Common myeloid progenitor, CD34-positive (primary cell): ENCODE measurements at regions not wholly inside any gene's neighbourhood (a gene's known extent, or its start where the extent isn't known, plus 50 kb on each side); places are given as distances from the start of the nearest gene placed in this dataset.

Source experiments
- CTCF ChIA-PET: fragments of 350-600 bp; sonication (Branson Sonifier 250); formaldehyde crosslinking; loops from one replicate; lab custom pipeline; 2021; ENCODE audit warnings: antibody characterized with exemption; lab: Charles Lee
- POLR2A ChIA-PET: fragments of 350-600 bp; sonication (Branson Sonifier 250); formaldehyde crosslinking; loops from one replicate; lab custom pipeline; 2021; ENCODE audit warnings: antibody characterized with exemption; lab: Charles Lee
- DNase-seq, 3 donors: peaks; one replicate each; pipeline versions ENCODE4 v3.0.0 to v3.0.0-alpha.2; 2013
- H3K27ac ChIP-seq, 2 experiments: 1 replicate in 1 of 2; 2 replicates in 1 of 2; pipeline ENCODE4 v1.7.0; 2013; ENCODE audit warnings: inconsistent platforms in 2 of 2, low read length in 2 of 2, mild to moderate bottlenecking in 2 of 2, low read depth in 1 of 2, moderate library complexity in 1 of 2; ENCODE audit not compliant: severe bottlenecking in 2 of 2, insufficient read depth in 1 of 2, poor library complexity in 1 of 2
- H3K27me3 ChIP-seq, 5 experiments: replicated peaks in 2 of 5; 1 replicate in 3 of 5; 2 replicates in 2 of 5; pipeline versions ENCODE4 v1.6.1 to v1.7.0; 2013; ENCODE audit warnings: low read length in 4 of 5, mild to moderate bottlenecking in 2 of 5, moderate library complexity in 2 of 5, inconsistent platforms in 1 of 5; ENCODE audit not compliant: insufficient read depth in 5 of 5, control insufficient read depth in 4 of 5
- H3K36me3 ChIP-seq, 4 experiments: 1 replicate in 2 of 4; 2 replicates in 2 of 4; pipeline versions ENCODE4 v1.6.1 to v1.7.0; 2013; ENCODE audit warnings: low read length in 3 of 4, control low read depth in 1 of 4, mild to moderate bottlenecking in 1 of 4; ENCODE audit not compliant: control insufficient read depth in 4 of 4, insufficient read depth in 4 of 4
- H3K4me1 ChIP-seq, 4 experiments: 1 replicate in 3 of 4; 2 replicates in 1 of 4; pipeline versions ENCODE4 v1.6.1 to v1.7.1; 2013; ENCODE audit warnings: low read length in 3 of 4, mild to moderate bottlenecking in 3 of 4, control low read depth in 1 of 4, inconsistent platforms in 1 of 4, moderate library complexity in 1 of 4; ENCODE audit not compliant: control insufficient read depth in 4 of 4, insufficient read depth in 4 of 4; ENCODE audit errors: control extremely low read depth in 1 of 4
- H3K4me3 ChIP-seq, 7 experiments: 1 replicate in 4 of 7; 2 replicates in 3 of 7; pipeline versions ENCODE4 v1.5.1 to v1.7.0; 2013; ENCODE audit warnings: mild to moderate bottlenecking in 7 of 7, low read length in 6 of 7, moderate library complexity in 6 of 7, inconsistent platforms in 2 of 7, low read depth in 2 of 7, control low read depth in 1 of 7; ENCODE audit not compliant: insufficient read depth in 4 of 7, control insufficient read depth in 1 of 7; ENCODE audit errors: extremely low read depth in 1 of 7
- H3K9me3 ChIP-seq, 5 experiments: 1 replicate in 4 of 5; 2 replicates in 1 of 5; pipeline versions ENCODE4 v1.6.1 to v1.7.1; 2013; ENCODE audit warnings: low read length in 4 of 5, mild to moderate bottlenecking in 2 of 5, inconsistent platforms in 1 of 5, low read depth in 1 of 5, moderate library complexity in 1 of 5; ENCODE audit not compliant: control insufficient read depth in 4 of 5, insufficient read depth in 2 of 5; ENCODE audit errors: control extremely low read depth in 1 of 5
- WGBS: methylation state at CpG from one replicate; pipeline ENCODE4 v1.1.5; 2013; ENCODE audit not compliant: insufficient coverage; 5-methylcytosine and 5-hydroxymethylcytosine counted together

GRCh38 chr13:40345654-40346372 is 320.6 kb downstream of the FOXO1 start:
- Histone ChIP-seq H3K27me3 (no peaks in the 10 kb centered on the region), H3K4me1 (no peaks in the 10 kb centered on the region), H3K27ac (no peak overlapping the region), H3K4me3 (no peak overlapping the region), H3K9me3 (no peaks in the 10 kb centered on the region), H3K36me3 (no peaks in the 10 kb centered on the region)
- no peak for DNase-seq
- POLR2A ChIA-PET: no interaction called here
- CTCF ChIA-PET: interaction anchor here (1.5 kb wide), 1 partner anchor 9 kb away, joined by 3 read pairs; no protein-coding TSS in a partner anchor
- 90% methylated on average over 10 of the region's 12 CpGs for WGBS

DNA sequence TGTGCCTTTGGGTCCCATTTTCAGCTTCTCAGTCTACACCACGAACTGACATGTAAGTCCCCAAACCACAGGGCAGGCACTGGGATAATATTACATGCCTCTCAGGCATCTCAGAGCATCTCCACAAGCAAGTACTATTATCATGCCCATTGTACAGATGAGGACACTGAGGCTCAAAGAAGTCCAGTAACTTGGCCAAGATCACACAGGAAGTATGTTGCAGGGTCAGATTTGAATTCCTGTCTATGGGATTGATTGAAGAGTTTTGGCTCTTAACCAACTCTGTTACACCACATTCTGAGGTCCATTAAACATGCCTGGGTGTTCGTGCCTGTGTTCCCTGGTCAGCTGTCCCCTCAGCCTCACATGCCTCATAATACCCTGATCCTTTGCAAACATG is 319.8 kb downstream of the FOXO1 start:
- Histone ChIP-seq H3K27ac (no peak overlapping the region), H3K36me3 (no peaks in the 10 kb centered on the region), H3K27me3 (no peaks in the 10 kb centered on the region), H3K9me3 (no peaks in the 10 kb centered on the region), H3K4me3 (no peak overlapping the region), H3K4me1 (no peaks in the 10 kb centered on the region)
- ChIA-PET POLR2A (no interaction called here), CTCF (interaction anchor here (1.5 kb wide), 1 partner anchor 10 kb away, joined by 3 read pairs; no protein-coding TSS in a partner anchor)
- WGBS: 87% methylated on average over 2 of the region's 2 CpGs
- no peak for DNase-seq

DNA sequence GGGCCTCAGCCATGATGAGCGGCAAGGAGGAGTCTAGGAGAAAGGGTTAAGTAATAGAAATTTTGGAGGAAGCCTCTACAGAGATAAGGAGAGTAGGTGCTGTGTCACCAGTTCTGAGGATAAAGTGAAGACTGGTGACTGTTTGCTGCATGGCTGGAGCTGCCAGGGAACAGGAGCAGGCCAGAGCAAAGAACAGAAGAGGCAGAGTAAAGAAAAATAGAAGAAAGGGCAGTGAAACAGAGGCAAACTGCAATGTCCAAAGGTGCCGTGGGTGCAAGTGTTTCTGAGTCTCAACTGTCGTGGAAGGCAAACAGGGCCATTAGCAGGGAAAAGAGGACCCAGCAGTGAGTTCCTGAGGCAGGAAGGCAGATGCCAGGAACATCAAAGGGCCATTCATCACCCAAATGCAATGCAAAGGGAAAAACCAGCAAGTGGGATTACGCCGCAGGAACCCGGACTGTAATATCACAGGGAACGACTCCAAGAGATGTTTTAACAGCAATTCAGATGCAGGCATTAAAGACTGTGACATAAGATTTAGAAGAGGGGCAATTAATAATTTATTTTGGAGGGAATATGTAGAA is 318.3 kb downstream of the FOXO1 start:
- Histone ChIP-seq H3K4me1 (no peaks in the 10 kb centered on the region), H3K9me3 (no peaks in the 10 kb centered on the region), H3K27ac (no peak overlapping the region), H3K27me3 (no peaks in the 10 kb centered on the region), H3K4me3 (no peak overlapping the region), H3K36me3 (no peaks in the 10 kb centered on the region)
- POLR2A ChIA-PET: no interaction called here
- no peak for DNase-seq
- 98% methylated on average over 7 of the region's 7 CpGs for WGBS
- CTCF ChIA-PET: no interaction called here

GRCh38 chr13:40350283-40350992 is 316.0 kb downstream of the FOXO1 start:
- H3K27me3 ChIP-seq: no peaks in the 10 kb centered on the region
- 89% methylated on average over 4 of the region's 10 CpGs for WGBS
- no peaks in the 10 kb centered on the region for H3K4me1 ChIP-seq
- POLR2A ChIA-PET: no interaction called here
- no peak overlapping the region for H3K4me3 ChIP-seq
- no peaks in the 10 kb centered on the region for H3K9me3 ChIP-seq
- CTCF ChIA-PET: interaction anchor here (0.7 kb wide), 1 partner anchor 88 kb away, joined by 3 read pairs; no protein-coding TSS in a partner anchor
- H3K36me3 ChIP-seq: no peaks in the 10 kb centered on the region
- no peak overlapping the region for H3K27ac ChIP-seq
- no peak for DNase-seq

DNA sequence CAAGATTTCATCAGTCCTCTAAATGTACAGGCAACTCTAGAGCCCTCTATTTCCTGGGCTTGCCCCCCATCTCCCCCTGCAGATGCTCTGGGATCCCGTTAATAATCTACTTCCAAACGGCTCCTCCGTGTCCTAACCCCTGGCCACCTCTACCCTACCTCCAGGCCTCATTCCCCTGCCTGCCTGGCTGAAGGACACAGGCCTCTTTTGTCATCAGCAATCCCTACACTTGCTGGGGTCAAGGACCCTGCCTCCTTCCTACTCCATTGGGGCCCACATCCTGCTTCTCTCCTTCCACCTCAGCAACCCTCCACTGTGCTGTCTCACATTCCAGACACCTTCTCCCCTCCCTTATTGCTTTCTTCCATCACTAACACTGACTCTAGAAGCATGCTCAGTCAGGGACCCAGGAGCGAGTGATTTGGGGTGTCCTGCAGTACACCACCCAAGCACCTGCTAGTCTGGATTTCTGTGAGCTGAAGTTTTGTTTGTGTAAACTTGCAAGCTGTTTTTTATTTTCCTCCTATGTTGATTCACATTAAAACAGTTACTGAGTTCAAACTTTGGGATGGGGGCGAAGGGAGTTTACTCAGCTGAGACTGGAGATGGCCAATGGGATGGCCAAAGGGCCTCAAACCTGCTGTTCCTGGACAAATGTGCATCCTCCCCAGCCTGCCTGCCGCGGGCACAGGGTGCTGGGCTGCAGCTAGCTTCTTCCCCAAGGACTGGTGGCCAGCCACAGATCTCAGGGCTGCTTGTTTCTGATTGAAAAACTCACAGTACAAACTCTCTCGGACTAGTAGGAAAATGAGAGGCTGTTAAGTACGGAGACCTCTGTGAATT is 314.7 kb downstream of the FOXO1 start:
- Histone ChIP-seq H3K27ac (no peak overlapping the region), H3K27me3 (no peaks in the 10 kb centered on the region), H3K4me1 (no peaks in the 10 kb centered on the region), H3K4me3 (no peak overlapping the region), H3K9me3 (no peaks in the 10 kb centered on the region), H3K36me3 (no peaks in the 10 kb centered on the region)
- WGBS: over 99% methylated on average over 6 of the region's 9 CpGs
- DNase-seq: no peak
- ChIA-PET CTCF (no interaction called here), POLR2A (no interaction called here)

DNA sequence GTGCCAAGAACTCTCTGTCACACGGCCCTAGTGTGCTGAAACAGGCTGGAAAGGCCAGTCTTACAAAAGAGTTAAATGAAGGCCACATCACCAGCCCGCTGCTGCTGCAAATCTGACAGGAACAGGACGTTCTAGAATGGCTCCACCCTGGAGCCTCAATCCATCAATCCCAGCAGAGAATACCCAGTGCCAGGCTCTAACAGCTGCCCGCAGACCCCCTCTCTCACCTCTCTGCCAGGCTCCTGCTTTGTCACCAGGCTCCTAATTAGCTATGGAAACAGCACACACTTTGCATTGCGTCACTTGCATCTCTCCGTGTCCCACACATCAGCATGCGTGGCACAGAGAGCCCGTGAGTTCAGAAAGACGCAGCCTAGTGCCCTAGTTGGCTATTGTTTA is 314.1 kb downstream of the FOXO1 start:
- no peaks in the 10 kb centered on the region for H3K4me1 ChIP-seq
- H3K4me3 ChIP-seq: no peak overlapping the region
- ChIA-PET CTCF (no interaction called here), POLR2A (no interaction called here)
- no peaks in the 10 kb centered on the region for H3K27me3 ChIP-seq
- WGBS: 99% methylated on average over 9 of the region's 9 CpGs
- H3K27ac ChIP-seq: no peak overlapping the region
- no peaks in the 10 kb centered on the region for H3K36me3 ChIP-seq
- no peak for DNase-seq
- no peaks in the 10 kb centered on the region for H3K9me3 ChIP-seq
